22Rv1 (cell line): ENCODE measurements at regions not wholly inside any gene's neighbourhood (a gene's known extent, or its start where the extent isn't known, plus 50 kb on each side); places are given as distances from the start of the nearest gene placed in this dataset.

Experiments
- ZFX ChIP-seq: fragments of 450-650 bp; IDR thresholded peaks from 2 replicates; pipeline ENCODE4 v1.6.1; 2017; ENCODE audit warnings: antibody characterized with exemption, borderline replicate concordance
- TF ChIP-seq, protein P1 (sequence below): fragments of 450-650 bp; IDR thresholded peaks from 2 replicates; pipeline ENCODE4 v1.5.1; 2017; ENCODE audit warnings: mild to moderate bottlenecking

DNA sequence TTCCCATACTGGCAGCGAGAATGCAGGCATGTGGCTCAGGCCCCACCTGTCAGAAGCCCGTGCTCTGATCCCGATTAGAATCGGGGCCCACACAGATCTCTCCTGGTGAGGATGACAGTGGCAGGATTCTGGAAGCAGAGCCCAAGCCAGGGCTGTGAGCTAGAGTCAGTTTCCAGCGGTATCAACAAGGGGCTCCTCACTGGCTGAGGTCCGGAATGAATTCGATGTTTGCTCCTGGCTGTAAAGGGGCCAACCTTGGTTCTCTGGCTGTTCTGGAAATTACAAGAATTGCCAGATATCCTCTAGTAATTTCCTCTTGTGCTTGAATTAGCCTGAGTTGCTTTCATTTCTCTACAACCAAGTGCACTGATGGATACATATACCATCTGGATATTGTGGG lies 129.1 kb upstream of the SPRY4 start:
- TF ChIP-seq, protein P1, sequence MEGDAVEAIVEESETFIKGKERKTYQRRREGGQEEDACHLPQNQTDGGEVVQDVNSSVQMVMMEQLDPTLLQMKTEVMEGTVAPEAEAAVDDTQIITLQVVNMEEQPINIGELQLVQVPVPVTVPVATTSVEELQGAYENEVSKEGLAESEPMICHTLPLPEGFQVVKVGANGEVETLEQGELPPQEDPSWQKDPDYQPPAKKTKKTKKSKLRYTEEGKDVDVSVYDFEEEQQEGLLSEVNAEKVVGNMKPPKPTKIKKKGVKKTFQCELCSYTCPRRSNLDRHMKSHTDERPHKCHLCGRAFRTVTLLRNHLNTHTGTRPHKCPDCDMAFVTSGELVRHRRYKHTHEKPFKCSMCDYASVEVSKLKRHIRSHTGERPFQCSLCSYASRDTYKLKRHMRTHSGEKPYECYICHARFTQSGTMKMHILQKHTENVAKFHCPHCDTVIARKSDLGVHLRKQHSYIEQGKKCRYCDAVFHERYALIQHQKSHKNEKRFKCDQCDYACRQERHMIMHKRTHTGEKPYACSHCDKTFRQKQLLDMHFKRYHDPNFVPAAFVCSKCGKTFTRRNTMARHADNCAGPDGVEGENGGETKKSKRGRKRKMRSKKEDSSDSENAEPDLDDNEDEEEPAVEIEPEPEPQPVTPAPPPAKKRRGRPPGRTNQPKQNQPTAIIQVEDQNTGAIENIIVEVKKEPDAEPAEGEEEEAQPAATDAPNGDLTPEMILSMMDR, result no peak
- TF ChIP-seq ZFX, result no peak
